ENCODE measurements at regions not wholly inside any gene's neighbourhood (a gene's known extent, or its start where the extent isn't known, plus 50 kb on each side); places are given as distances from the start of the nearest gene placed in this dataset.
A peak's percentile ranks its signal among the peaks of the same experiment; 100 is the strongest.

- DNase-seq (ENCODE audit: low read depth in 1 of 2, low spot score in 1 of 2) = no peak
- TF ChIP-seq, protein P1, sequence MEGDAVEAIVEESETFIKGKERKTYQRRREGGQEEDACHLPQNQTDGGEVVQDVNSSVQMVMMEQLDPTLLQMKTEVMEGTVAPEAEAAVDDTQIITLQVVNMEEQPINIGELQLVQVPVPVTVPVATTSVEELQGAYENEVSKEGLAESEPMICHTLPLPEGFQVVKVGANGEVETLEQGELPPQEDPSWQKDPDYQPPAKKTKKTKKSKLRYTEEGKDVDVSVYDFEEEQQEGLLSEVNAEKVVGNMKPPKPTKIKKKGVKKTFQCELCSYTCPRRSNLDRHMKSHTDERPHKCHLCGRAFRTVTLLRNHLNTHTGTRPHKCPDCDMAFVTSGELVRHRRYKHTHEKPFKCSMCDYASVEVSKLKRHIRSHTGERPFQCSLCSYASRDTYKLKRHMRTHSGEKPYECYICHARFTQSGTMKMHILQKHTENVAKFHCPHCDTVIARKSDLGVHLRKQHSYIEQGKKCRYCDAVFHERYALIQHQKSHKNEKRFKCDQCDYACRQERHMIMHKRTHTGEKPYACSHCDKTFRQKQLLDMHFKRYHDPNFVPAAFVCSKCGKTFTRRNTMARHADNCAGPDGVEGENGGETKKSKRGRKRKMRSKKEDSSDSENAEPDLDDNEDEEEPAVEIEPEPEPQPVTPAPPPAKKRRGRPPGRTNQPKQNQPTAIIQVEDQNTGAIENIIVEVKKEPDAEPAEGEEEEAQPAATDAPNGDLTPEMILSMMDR (IDR thresholded peaks at IDR 0.05; ENCODE audit: insufficient read depth, low read length) = no peak
- TF ChIP-seq SPI1 (IDR thresholded peaks at IDR 0.05; ENCODE audit: borderline replicate concordance, low read depth) (no peak), POLR2AphosphoS5 (IDR thresholded peaks at IDR 0.05; ENCODE audit: low read depth) (no peak), GABPA (IDR thresholded peaks at IDR 0.05; ENCODE audit: low read depth) (no peak)
- TF ChIP-seq, protein P2, sequence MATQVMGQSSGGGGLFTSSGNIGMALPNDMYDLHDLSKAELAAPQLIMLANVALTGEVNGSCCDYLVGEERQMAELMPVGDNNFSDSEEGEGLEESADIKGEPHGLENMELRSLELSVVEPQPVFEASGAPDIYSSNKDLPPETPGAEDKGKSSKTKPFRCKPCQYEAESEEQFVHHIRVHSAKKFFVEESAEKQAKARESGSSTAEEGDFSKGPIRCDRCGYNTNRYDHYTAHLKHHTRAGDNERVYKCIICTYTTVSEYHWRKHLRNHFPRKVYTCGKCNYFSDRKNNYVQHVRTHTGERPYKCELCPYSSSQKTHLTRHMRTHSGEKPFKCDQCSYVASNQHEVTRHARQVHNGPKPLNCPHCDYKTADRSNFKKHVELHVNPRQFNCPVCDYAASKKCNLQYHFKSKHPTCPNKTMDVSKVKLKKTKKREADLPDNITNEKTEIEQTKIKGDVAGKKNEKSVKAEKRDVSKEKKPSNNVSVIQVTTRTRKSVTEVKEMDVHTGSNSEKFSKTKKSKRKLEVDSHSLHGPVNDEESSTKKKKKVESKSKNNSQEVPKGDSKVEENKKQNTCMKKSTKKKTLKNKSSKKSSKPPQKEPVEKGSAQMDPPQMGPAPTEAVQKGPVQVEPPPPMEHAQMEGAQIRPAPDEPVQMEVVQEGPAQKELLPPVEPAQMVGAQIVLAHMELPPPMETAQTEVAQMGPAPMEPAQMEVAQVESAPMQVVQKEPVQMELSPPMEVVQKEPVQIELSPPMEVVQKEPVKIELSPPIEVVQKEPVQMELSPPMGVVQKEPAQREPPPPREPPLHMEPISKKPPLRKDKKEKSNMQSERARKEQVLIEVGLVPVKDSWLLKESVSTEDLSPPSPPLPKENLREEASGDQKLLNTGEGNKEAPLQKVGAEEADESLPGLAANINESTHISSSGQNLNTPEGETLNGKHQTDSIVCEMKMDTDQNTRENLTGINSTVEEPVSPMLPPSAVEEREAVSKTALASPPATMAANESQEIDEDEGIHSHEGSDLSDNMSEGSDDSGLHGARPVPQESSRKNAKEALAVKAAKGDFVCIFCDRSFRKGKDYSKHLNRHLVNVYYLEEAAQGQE (IDR thresholded peaks at IDR 0.05; ENCODE audit: insufficient replicate concordance, low read depth) = no peak
Measured at GRCh38 chr2:221970389-221970788, 328.4 kb downstream of the PAX3 start.

GRCh38 chr2:221969830-221970144 is 329.0 kb downstream of the PAX3 start:
- Histone ChIP-seq H3K27me3 (ENCODE audit: insufficient read depth, poor library complexity, severe bottlenecking) (no peaks in the 10 kb centered on the region), H3K27ac (replicated peaks) (no peak overlapping the region), H3K4me3 (replicated peaks; ENCODE audit: insufficient read depth, low read length) (no peak overlapping the region)
- TF ChIP-seq, protein P2 (IDR thresholded peaks at IDR 0.05; ENCODE audit: insufficient replicate concordance, low read depth) = no peak
- TF ChIP-seq, protein P1 (IDR thresholded peaks at IDR 0.05; ENCODE audit: insufficient read depth, low read length) = no peak
- no peak for TF ChIP-seq POLR2AphosphoS5 (IDR thresholded peaks at IDR 0.05; ENCODE audit: low read depth)
- TF ChIP-seq SPI1 (IDR thresholded peaks at IDR 0.05; ENCODE audit: borderline replicate concordance, low read depth) = no peak
- no peak for TF ChIP-seq GABPA (IDR thresholded peaks at IDR 0.05; ENCODE audit: low read depth)
- DNase-seq (ENCODE audit: low read depth in 1 of 2, low spot score in 1 of 2) = no peak

More at GRCh38 chr2:221970389-221970788, 328.4 kb downstream of the PAX3 start:
- no peak overlapping the region for H3K27ac ChIP-seq (replicated peaks)
- H3K4me3 ChIP-seq (replicated peaks; ENCODE audit: insufficient read depth, low read length) = no peak overlapping the region
- no peaks in the 10 kb centered on the region for H3K27me3 ChIP-seq (ENCODE audit: insufficient read depth, poor library complexity, severe bottlenecking)

- DNase-seq (ENCODE audit: low read depth in 1 of 2, low spot score in 1 of 2) = peak in 1 of 2 experiments; percentile 18
- TF ChIP-seq, protein P2 (IDR thresholded peaks at IDR 0.05; ENCODE audit: insufficient replicate concordance, low read depth) = no peak
- TF ChIP-seq, protein P1 (IDR thresholded peaks at IDR 0.05; ENCODE audit: insufficient read depth, low read length) = peak; percentile 31
- H3K4me3 ChIP-seq (replicated peaks; ENCODE audit: insufficient read depth, low read length) = no peak overlapping the region
- no peaks in the 10 kb centered on the region for H3K27me3 ChIP-seq (ENCODE audit: insufficient read depth, poor library complexity, severe bottlenecking)
- no peak overlapping the region for H3K27ac ChIP-seq (replicated peaks)
Measured at GRCh38 chr2:221969087-221969829, 329.5 kb downstream of the PAX3 start.
